ENCODE measurements at regions not wholly inside any gene's neighbourhood (a gene's known extent, or its start where the extent isn't known, plus 50 kb on each side); places are given as distances from the start of the nearest gene placed in this dataset.

DNA sequence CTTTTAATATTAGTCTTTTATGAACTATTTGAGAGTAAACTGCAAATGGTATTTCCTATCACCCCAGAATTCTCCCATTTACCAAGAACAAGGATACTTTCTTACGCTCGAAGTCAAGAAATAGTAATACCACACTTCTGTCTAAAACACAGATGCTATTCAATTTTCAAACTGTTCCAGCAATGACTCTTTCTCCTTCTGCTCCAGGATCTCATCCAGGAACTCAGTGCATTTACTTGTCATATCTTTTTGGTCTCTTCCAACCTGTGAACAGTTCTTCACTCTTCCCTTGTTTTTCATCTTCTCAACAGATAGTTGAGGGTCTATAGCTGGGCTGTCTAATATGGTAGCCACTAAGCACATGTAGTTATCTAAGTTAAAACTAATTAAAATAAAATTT lies 87.1 kb upstream of the GAP43 start:
- no peak for TF ChIP-seq EZH2 (IDR thresholded peaks at IDR 0.05; ENCODE audit: borderline replicate concordance, low read depth, low read length, poor library complexity, severe bottlenecking)
- TF ChIP-seq, protein P1, sequence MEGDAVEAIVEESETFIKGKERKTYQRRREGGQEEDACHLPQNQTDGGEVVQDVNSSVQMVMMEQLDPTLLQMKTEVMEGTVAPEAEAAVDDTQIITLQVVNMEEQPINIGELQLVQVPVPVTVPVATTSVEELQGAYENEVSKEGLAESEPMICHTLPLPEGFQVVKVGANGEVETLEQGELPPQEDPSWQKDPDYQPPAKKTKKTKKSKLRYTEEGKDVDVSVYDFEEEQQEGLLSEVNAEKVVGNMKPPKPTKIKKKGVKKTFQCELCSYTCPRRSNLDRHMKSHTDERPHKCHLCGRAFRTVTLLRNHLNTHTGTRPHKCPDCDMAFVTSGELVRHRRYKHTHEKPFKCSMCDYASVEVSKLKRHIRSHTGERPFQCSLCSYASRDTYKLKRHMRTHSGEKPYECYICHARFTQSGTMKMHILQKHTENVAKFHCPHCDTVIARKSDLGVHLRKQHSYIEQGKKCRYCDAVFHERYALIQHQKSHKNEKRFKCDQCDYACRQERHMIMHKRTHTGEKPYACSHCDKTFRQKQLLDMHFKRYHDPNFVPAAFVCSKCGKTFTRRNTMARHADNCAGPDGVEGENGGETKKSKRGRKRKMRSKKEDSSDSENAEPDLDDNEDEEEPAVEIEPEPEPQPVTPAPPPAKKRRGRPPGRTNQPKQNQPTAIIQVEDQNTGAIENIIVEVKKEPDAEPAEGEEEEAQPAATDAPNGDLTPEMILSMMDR (conservative IDR thresholded peaks at IDR 0.05; ENCODE audit: low read depth, low read length), result no peak

All from A673 (cell line).